DMS114 treated with DMSO at 0.1 percent for 48 hours (cell line): ENCODE measurements at regions not wholly inside any gene's neighbourhood (a gene's known extent, or its start where the extent isn't known, plus 50 kb on each side); places are given as distances from the start of the nearest gene placed in this dataset.

Source experiments
- DNase-seq: peaks from one replicate; lab custom pipeline; 2025; ENCODE audit not compliant: unreplicated experiment; lab: John Stamatoyannopoulos, UW

GRCh38 chr1:234661317-234661928 lies 51.4 kb upstream of the IRF2BP2 start:
- no peak for DNase-seq

- no peak for DNase-seq
Measured at GRCh38 chr1:234660536-234661316, 50.7 kb upstream of the IRF2BP2 start.
